ENCODE measurements at regions not wholly inside any gene's neighbourhood (a gene's known extent, or its start where the extent isn't known, plus 50 kb on each side); places are given as distances from the start of the nearest gene placed in this dataset.

- no peak for TF ChIP-seq CTCF (conservative IDR thresholded peaks at IDR 0.05; ENCODE audit: low read depth, low read length)
- TF ChIP-seq EZH2phosphoT487 (IDR thresholded peaks at IDR 0.05; ENCODE audit: borderline replicate concordance, low read length): no peak
These were observed 222.8 kb upstream of the TNRC6C start for GRCh38 chr17:77735566-77736198.

Data from PC-3 (cell line).